ENCODE measurements at regions not wholly inside any gene's neighbourhood (a gene's known extent, or its start where the extent isn't known, plus 50 kb on each side); places are given as distances from the start of the nearest gene placed in this dataset.
A peak's percentile ranks its signal among the peaks of the same experiment; 100 is the strongest.
"Not testable (repeated sequence)": the region's sequence is repeated elsewhere in the genome, so short reads cannot be mapped to it uniquely, and the experiment has no call there.

GRCh38 chr2:225824748-225825449, 425.4 kb downstream of the NYAP2 start:
- no peak for TF ChIP-seq JUND (IDR thresholded peaks at IDR 0.05; ENCODE audit: low read depth)
- DNase-seq (ENCODE audit: low read depth in 1 of 2, low spot score in 1 of 2): no peak
- in situ Hi-C loops (cut with HindIII; ENCODE audit: low pct_unique_long_range_greater_than_20kb, low sequenced_read_pairs): no loop called here

- no peak for TF ChIP-seq JUND (IDR thresholded peaks at IDR 0.05; ENCODE audit: low read depth)
- DNase-seq (ENCODE audit: low read depth in 1 of 2, low spot score in 1 of 2): no peak
- in situ Hi-C loops (cut with HindIII; ENCODE audit: low pct_unique_long_range_greater_than_20kb, low sequenced_read_pairs): no loop called here
These were observed 421.8 kb downstream of the NYAP2 start for GRCh38 chr2:225821351-225821750.

- TF ChIP-seq JUND (IDR thresholded peaks at IDR 0.05; ENCODE audit: low read depth): no peak
- DNase-seq (ENCODE audit: low read depth in 1 of 2, low spot score in 1 of 2): peak in 1 of 2 experiments; percentile 37
- in situ Hi-C loops (cut with HindIII; ENCODE audit: low pct_unique_long_range_greater_than_20kb, low sequenced_read_pairs): no loop called here
These were observed 421.3 kb downstream of the NYAP2 start for GRCh38 chr2:225820826-225821225.

- no peak for TF ChIP-seq JUND (IDR thresholded peaks at IDR 0.05; ENCODE audit: low read depth)
- DNase-seq (ENCODE audit: low read depth in 1 of 2, low spot score in 1 of 2): no peak
- in situ Hi-C loops (cut with HindIII; ENCODE audit: low pct_unique_long_range_greater_than_20kb, low sequenced_read_pairs): no loop called here
These were observed 415.0 kb downstream of the NYAP2 start for GRCh38 chr2:225814554-225814953.

GRCh38 chr2:225806105-225806504, 406.6 kb downstream of the NYAP2 start:
- TF ChIP-seq JUND (IDR thresholded peaks at IDR 0.05; ENCODE audit: low read depth): no peak
- in situ Hi-C loops (cut with HindIII; ENCODE audit: low pct_unique_long_range_greater_than_20kb, low sequenced_read_pairs): no loop called here
- DNase-seq (ENCODE audit: low read depth in 1 of 2, low spot score in 1 of 2): no peak

- in situ Hi-C loops (cut with HindIII; ENCODE audit: low pct_unique_long_range_greater_than_20kb, low sequenced_read_pairs); DNase-seq (ENCODE audit: low read depth in 1 of 2, low spot score in 1 of 2): not testable (repeated sequence)
These were observed 402.6 kb downstream of the NYAP2 start for GRCh38 chr2:225802076-225802475.

GRCh38 chr2:225797394-225797793, 397.9 kb downstream of the NYAP2 start:
- TF ChIP-seq JUND (IDR thresholded peaks at IDR 0.05; ENCODE audit: low read depth): no peak
- in situ Hi-C loops (cut with HindIII; ENCODE audit: low pct_unique_long_range_greater_than_20kb, low sequenced_read_pairs): no loop called here
- DNase-seq (ENCODE audit: low read depth in 1 of 2, low spot score in 1 of 2): peak in 1 of 2 experiments; percentile 30

GRCh38 chr2:225794652-225795400, 395.3 kb downstream of the NYAP2 start:
- in situ Hi-C loops (cut with HindIII; ENCODE audit: low pct_unique_long_range_greater_than_20kb, low sequenced_read_pairs): no loop called here
- no peak for DNase-seq (ENCODE audit: low read depth in 1 of 2, low spot score in 1 of 2)
- TF ChIP-seq JUND (IDR thresholded peaks at IDR 0.05; ENCODE audit: low read depth): no peak

- TF ChIP-seq JUND (IDR thresholded peaks at IDR 0.05; ENCODE audit: low read depth): no peak
- in situ Hi-C loops (cut with HindIII; ENCODE audit: low pct_unique_long_range_greater_than_20kb, low sequenced_read_pairs): no loop called here
- DNase-seq (ENCODE audit: low read depth in 1 of 2, low spot score in 1 of 2): no peak
These were observed 394.4 kb downstream of the NYAP2 start for GRCh38 chr2:225793736-225794550.

- in situ Hi-C loops (cut with HindIII; ENCODE audit: low pct_unique_long_range_greater_than_20kb, low sequenced_read_pairs): no loop called here
- no peak for DNase-seq (ENCODE audit: low read depth in 1 of 2, low spot score in 1 of 2)
- no peak for TF ChIP-seq JUND (IDR thresholded peaks at IDR 0.05; ENCODE audit: low read depth)
These were observed 389.1 kb downstream of the NYAP2 start for GRCh38 chr2:225788571-225789094.

GRCh38 chr2:225787497-225787896, 388.0 kb downstream of the NYAP2 start:
- in situ Hi-C loops (cut with HindIII; ENCODE audit: low pct_unique_long_range_greater_than_20kb, low sequenced_read_pairs): no loop called here
- no peak for DNase-seq (ENCODE audit: low read depth in 1 of 2, low spot score in 1 of 2)
- TF ChIP-seq JUND (IDR thresholded peaks at IDR 0.05; ENCODE audit: low read depth): no peak

- in situ Hi-C loops (cut with HindIII; ENCODE audit: low pct_unique_long_range_greater_than_20kb, low sequenced_read_pairs): no loop called here
- no peak for TF ChIP-seq JUND (IDR thresholded peaks at IDR 0.05; ENCODE audit: low read depth)
- no peak for DNase-seq (ENCODE audit: low read depth in 1 of 2, low spot score in 1 of 2)
These were observed 382.5 kb downstream of the NYAP2 start for GRCh38 chr2:225781991-225782390.

Data from T47D (cell line).